Left ventricle myocardium inferior (tissue), 1 donor: ENCODE measurements at regions not wholly inside any gene's neighbourhood (a gene's known extent, or its start where the extent isn't known, plus 50 kb on each side); places are given as distances from the start of the nearest gene placed in this dataset.

Source experiments
- DNase-seq: peaks from one replicate; pipeline ENCODE4 v3.0.0-alpha.2; 2020
- H3K27ac ChIP-seq: fragments of 200-600 bp; replicated peaks from 2 replicates; pipeline ENCODE4 v1.8.0; 2021
- H3K27me3 ChIP-seq: fragments of 200-600 bp; 2 replicates; pipeline ENCODE4 v1.8.0; 2021; ENCODE audit warnings: low read depth
- H3K36me3 ChIP-seq: fragments of 200-600 bp; 2 replicates; pipeline ENCODE4 v1.8.0; 2021
- H3K4me1 ChIP-seq: fragments of 200-600 bp; 2 replicates; pipeline ENCODE4 v1.8.0; 2021
- H3K4me3 ChIP-seq: fragments of 200-600 bp; 2 replicates; pipeline ENCODE4 v1.8.0; 2021; ENCODE audit warnings: mild to moderate bottlenecking, moderate library complexity
- H3K9me3 ChIP-seq: fragments of 200-600 bp; replicated peaks from 2 replicates; pipeline ENCODE4 v1.8.0; 2021
- intact Hi-C: fragments of 100-400 bp; cut with micrococcal nuclease; formaldehyde crosslinking; loops from one replicate; pipeline ENCODE4 v1.11.0; 2022
- TF ChIP-seq, protein P1 (sequence below): fragments of 200-600 bp; IDR thresholded peaks from 2 replicates; pipeline ENCODE4 v1.8.0; 2021; ENCODE audit warnings: antibody characterized with exemption, mild to moderate bottlenecking, borderline replicate concordance
- donor health status: DM: no; HTN: yes; CAD: no; lungs with severe emphysema.

DNA sequence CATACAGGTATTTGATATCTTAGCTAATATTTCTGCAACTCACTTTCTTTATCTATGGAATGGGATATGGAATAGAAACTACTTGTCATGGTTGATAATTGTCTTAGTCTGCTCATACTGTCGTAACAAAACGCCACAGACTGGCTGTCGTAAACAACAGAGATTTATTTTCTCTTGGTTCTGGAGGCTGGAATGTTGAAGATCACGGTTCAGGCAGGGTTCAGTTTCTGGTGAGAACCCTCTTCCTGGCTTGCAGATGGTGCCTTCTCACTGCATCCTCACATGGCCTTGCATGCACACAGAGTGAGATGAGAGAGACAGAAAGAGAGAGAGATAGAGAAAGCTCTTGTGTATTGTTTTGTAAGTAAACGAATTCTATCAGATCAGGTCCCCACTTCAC, 332.7 kb upstream of the MAGI2 start:
- Histone ChIP-seq H3K27ac (no peak overlapping the region), H3K27me3 (no peaks in the 10 kb centered on the region), H3K4me3 (no peak overlapping the region), H3K36me3 (no peaks in the 10 kb centered on the region), H3K4me1 (no peaks in the 10 kb centered on the region), H3K9me3 (peaks cover 3% of the 10 kb centered on the region)
- TF ChIP-seq, protein P1, sequence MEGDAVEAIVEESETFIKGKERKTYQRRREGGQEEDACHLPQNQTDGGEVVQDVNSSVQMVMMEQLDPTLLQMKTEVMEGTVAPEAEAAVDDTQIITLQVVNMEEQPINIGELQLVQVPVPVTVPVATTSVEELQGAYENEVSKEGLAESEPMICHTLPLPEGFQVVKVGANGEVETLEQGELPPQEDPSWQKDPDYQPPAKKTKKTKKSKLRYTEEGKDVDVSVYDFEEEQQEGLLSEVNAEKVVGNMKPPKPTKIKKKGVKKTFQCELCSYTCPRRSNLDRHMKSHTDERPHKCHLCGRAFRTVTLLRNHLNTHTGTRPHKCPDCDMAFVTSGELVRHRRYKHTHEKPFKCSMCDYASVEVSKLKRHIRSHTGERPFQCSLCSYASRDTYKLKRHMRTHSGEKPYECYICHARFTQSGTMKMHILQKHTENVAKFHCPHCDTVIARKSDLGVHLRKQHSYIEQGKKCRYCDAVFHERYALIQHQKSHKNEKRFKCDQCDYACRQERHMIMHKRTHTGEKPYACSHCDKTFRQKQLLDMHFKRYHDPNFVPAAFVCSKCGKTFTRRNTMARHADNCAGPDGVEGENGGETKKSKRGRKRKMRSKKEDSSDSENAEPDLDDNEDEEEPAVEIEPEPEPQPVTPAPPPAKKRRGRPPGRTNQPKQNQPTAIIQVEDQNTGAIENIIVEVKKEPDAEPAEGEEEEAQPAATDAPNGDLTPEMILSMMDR = no peak
- no peak for DNase-seq
- intact Hi-C loops = no loop called here

DNA sequence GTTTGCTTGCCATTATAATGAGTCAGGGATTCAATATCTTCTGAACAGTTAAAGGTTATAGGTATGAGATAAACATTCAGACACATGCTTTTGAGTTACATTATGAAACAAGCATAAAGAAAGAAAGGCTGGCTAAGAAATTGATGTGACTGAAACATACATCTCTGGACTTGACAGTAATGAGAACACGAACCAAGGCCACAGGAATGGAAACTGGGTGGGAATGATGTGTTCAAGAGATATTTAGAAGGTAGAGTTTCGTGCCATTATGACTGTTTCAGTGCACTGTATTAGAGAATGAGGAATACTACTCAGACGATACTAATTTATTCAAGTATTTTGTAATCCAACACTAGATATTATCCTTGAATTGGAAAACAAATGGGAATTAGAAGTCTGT, 332.1 kb upstream of the MAGI2 start:
- no peak for DNase-seq
- Histone ChIP-seq H3K27me3 (no peaks in the 10 kb centered on the region), H3K27ac (no peak overlapping the region), H3K9me3 (peaks cover 3% of the 10 kb centered on the region), H3K4me1 (no peaks in the 10 kb centered on the region), H3K36me3 (no peaks in the 10 kb centered on the region), H3K4me3 (no peak overlapping the region)
- TF ChIP-seq, protein P1 = no peak
- intact Hi-C loops = no loop called here

DNA sequence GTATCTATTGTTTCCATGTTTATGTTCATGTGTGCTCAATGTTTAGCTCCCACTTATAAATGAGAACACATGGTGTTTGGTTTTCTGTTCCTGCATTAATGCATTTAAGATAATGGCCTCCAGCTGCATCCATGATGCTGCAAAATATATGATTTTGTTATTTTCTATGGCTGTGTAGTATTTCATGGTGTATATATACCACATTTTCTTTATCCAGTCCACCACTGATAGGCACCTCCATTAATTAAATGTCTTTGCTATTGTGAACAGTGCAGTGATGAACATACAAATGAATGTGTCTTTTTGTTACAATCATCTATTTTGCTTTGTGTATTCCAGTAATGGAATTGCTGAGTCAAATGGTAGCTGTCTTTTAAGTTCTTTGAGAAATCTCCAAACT, 329.4 kb upstream of the MAGI2 start:
- Histone ChIP-seq H3K27ac (no peak overlapping the region), H3K4me3 (no peak overlapping the region), H3K36me3 (no peaks in the 10 kb centered on the region), H3K27me3 (no peaks in the 10 kb centered on the region), H3K4me1 (no peaks in the 10 kb centered on the region), H3K9me3 (peaks cover 3% of the 10 kb centered on the region)
- TF ChIP-seq, protein P1 = no peak
- intact Hi-C loops = no loop called here
- no peak for DNase-seq

DNA sequence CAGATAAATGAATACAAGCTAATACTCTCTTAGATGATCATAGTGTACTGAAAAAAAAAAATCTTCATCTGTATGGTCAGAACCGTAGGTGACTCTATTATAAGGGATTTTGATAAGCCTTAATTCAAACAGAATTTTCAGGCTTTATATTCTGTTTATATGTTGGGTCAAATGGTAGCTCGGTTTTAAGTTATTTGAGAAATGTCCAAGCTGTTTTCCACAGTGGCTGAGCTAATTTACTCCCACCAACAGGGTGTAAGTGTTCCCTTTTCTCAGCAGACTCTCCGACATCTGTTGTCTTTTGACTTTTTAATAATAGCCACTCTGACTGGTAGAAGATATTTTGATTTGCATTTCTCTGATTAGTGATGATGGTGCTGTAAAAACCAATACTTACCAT, 328.8 kb upstream of the MAGI2 start:
- H3K27me3 ChIP-seq = no peaks in the 10 kb centered on the region
- intact Hi-C loops = no loop called here
- no peak for DNase-seq
- no peak overlapping the region for H3K27ac ChIP-seq
- no peaks in the 10 kb centered on the region for H3K4me1 ChIP-seq
- H3K4me3 ChIP-seq = no peak overlapping the region
- H3K9me3 ChIP-seq = peaks cover 3% of the 10 kb centered on the region
- TF ChIP-seq, protein P1 = no peak
- H3K36me3 ChIP-seq = no peaks in the 10 kb centered on the region

DNA sequence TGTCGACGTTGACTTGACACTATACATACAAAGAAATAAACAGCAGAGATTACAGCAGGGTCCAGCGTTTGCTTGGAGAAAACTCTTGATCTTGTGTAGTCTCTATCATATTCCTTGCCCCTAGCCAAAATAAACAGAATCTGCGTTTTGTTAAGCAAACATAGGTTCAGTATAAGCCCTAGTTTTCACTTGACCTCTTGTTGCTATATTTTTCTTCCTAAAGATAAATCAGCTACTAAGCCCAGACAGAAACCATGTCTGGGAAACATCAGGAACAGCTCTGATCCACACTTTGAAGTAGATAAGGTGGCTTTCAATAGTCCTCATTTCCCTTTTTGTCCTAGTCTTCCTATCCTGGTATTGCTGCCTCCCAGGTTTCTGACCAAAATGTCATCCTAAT, 328.2 kb upstream of the MAGI2 start:
- no peak overlapping the region for H3K27ac ChIP-seq

More for the DNA sequence above, 328.2 kb upstream of the MAGI2 start:
- no peaks in the 10 kb centered on the region for H3K36me3 ChIP-seq
- DNase-seq = no peak
- peaks cover 3% of the 10 kb centered on the region for H3K9me3 ChIP-seq
- TF ChIP-seq, protein P1 = no peak
- no peak overlapping the region for H3K4me3 ChIP-seq
- H3K27me3 ChIP-seq = no peaks in the 10 kb centered on the region
- no peaks in the 10 kb centered on the region for H3K4me1 ChIP-seq
- intact Hi-C loops = no loop called here
